H1 (cell line): ENCODE measurements at regions not wholly inside any gene's neighbourhood (a gene's known extent, or its start where the extent isn't known, plus 50 kb on each side); places are given as distances from the start of the nearest gene placed in this dataset.

Source experiments
- CTCF ChIA-PET: fragments of 300-600 bp; sonication (Branson Sonifier 250); formaldehyde crosslinking; loops from one replicate; lab custom pipeline; 2021; ENCODE audit not compliant: partially characterized antibody; lab: Charles Lee
- POLR2A ChIA-PET: fragments of 300-600 bp; sonication (Branson Sonifier 250); formaldehyde crosslinking; loops from one replicate; lab custom pipeline; 2021; ENCODE audit warnings: inconsistent platforms; ENCODE audit not compliant: partially characterized antibody; lab: Charles Lee
- DNase-seq, 2 experiments: peaks; one replicate each; pipeline versions ENCODE4 v3.0.0 to v3.0.0-alpha.2; 2010 to 2022; ENCODE audit warnings: low spot score in 2 of 2, low read depth in 1 of 2, mixed read lengths in 1 of 2
- FAIRE-seq: peaks from 2 replicates; lab custom pipeline; 2011; peaks lifted over from hg19 to GRCh38; lab: Jason Lieb, UNC
- H2AFZ ChIP-seq: 2 replicates; pipeline ENCODE4 v1.8.1; 2012; ENCODE audit warnings: low read length, inconsistent platforms
- H2AK5ac ChIP-seq: 2 replicates; pipeline ENCODE4 v1.6.1; 2013; ENCODE audit warnings: low read depth, low read length
- H2BK120ac ChIP-seq: replicated peaks from 2 replicates; pipeline ENCODE3; 2013; ENCODE audit warnings: low read depth, low read length, inconsistent platforms
- H2BK12ac ChIP-seq: 2 replicates; pipeline ENCODE4 v1.6.1; 2013; ENCODE audit warnings: low read depth, low read length
- H2BK15ac ChIP-seq: 2 replicates; pipeline ENCODE4 v1.6.1; 2013; ENCODE audit warnings: low read length
- H2BK20ac ChIP-seq: 2 replicates; pipeline ENCODE4 v1.6.1; 2013; ENCODE audit warnings: low read length
- H2BK5ac ChIP-seq: 2 replicates; pipeline ENCODE4 v1.6.1; 2013; ENCODE audit warnings: low read depth, low read length
- H3K14ac ChIP-seq: 2 replicates; pipeline ENCODE4 v1.6.1; 2013; ENCODE audit warnings: inconsistent platforms; ENCODE audit not compliant: insufficient read length
- H3K18ac ChIP-seq: 2 replicates; pipeline ENCODE4 v1.6.1; 2013; ENCODE audit warnings: low read length; ENCODE audit errors: extremely low read depth
- H3K23ac ChIP-seq: 2 replicates; pipeline ENCODE4 v1.6.1; 2013; ENCODE audit warnings: inconsistent platforms; ENCODE audit not compliant: insufficient read length
- H3K23me2 ChIP-seq: 2 replicates; pipeline ENCODE4 v1.6.1; 2013; ENCODE audit warnings: low read depth, low read length
- H3K27ac ChIP-seq: 2 replicates; pipeline ENCODE4 v1.6.1; 2011; ENCODE audit warnings: low read depth, low read length, inconsistent platforms
- H3K27me3 ChIP-seq, 4 experiments: replicated peaks in 1 of 4; 1 replicate in 1 of 4; 2 replicates in 3 of 4; pipeline versions ENCODE4 v1.6.1 to v1.8.1; 2011 to 2013; ENCODE audit warnings: low read length in 3 of 4, mild to moderate bottlenecking in 3 of 4, inconsistent platforms in 2 of 4, mixed read lengths in 2 of 4, moderate library complexity in 1 of 4; ENCODE audit not compliant: control insufficient read depth in 3 of 4, insufficient read depth in 3 of 4; ENCODE audit errors: extremely low read depth in 1 of 4
- H3K36me3 ChIP-seq, 4 experiments: 2 replicates each; pipeline versions ENCODE4 v1.6.1 to v1.8.1; 2011 to 2013; ENCODE audit warnings: mild to moderate bottlenecking in 4 of 4, low read length in 3 of 4, moderate library complexity in 2 of 4, control low read depth in 1 of 4, inconsistent platforms in 1 of 4; ENCODE audit not compliant: insufficient read depth in 4 of 4, control insufficient read depth in 2 of 4
- H3K4ac ChIP-seq: replicated peaks from 2 replicates; pipeline ENCODE3; 2013; ENCODE audit warnings: low read length, low read depth, mixed read lengths, inconsistent platforms; ENCODE audit not compliant: insufficient read length
- H3K4me1 ChIP-seq, 4 experiments: replicated peaks in 1 of 4; 1 replicate in 1 of 4; 2 replicates in 3 of 4; pipeline versions ENCODE4 v1.6.1 to v1.8.1; 2011 to 2013; ENCODE audit warnings: low read length in 3 of 4, inconsistent platforms in 2 of 4, mixed read lengths in 1 of 4; ENCODE audit not compliant: insufficient read depth in 4 of 4, control insufficient read depth in 3 of 4
- H3K4me2 ChIP-seq, 2 experiments: 2 replicates each; pipeline versions ENCODE4 v1.6.1 to v1.8.1; 2011 to 2013; ENCODE audit warnings: low read depth in 2 of 2, low read length in 2 of 2, control low read depth in 1 of 2, inconsistent platforms in 1 of 2, mild to moderate bottlenecking in 1 of 2; ENCODE audit not compliant: insufficient read depth in 1 of 2
- H3K4me3 ChIP-seq, 4 experiments: fragments of 200-600, 300-600 bp in 1 of 4; sonication (generic), shearing (Covaris generic), sonication (Bioruptor Twin) in 1 of 4; 2 replicates each; pipeline versions ENCODE4 v1.5.1 to v1.8.1; 2011 to 2016; ENCODE audit warnings: low read length in 4 of 4, low read depth in 3 of 4, control low read depth in 2 of 4, inconsistent platforms in 2 of 4, mild to moderate bottlenecking in 2 of 4, mixed read lengths in 1 of 4, moderate library complexity in 1 of 4; ENCODE audit not compliant: insufficient read depth in 2 of 4; ENCODE audit errors: extremely low read depth in 1 of 4
- H3K56ac ChIP-seq: replicated peaks from 2 replicates; pipeline ENCODE3; 2013; ENCODE audit warnings: low read depth, mild to moderate bottlenecking, mixed read lengths, low read length, inconsistent platforms; ENCODE audit not compliant: insufficient read length
- H3K79me1 ChIP-seq: 2 replicates; pipeline ENCODE4 v1.6.1; 2013; ENCODE audit warnings: low read depth, low read length, control low read depth
- H3K79me2 ChIP-seq, 2 experiments: 2 replicates each; pipeline versions ENCODE4 v1.6.1 to v1.8.1; 2012 to 2013; ENCODE audit warnings: low read length in 2 of 2, mild to moderate bottlenecking in 2 of 2, inconsistent platforms in 1 of 2; ENCODE audit not compliant: insufficient read depth in 2 of 2, control insufficient read depth in 1 of 2
- H3K9ac ChIP-seq, 4 experiments: replicated peaks in 1 of 4; 1 replicate in 1 of 4; 2 replicates in 3 of 4; pipeline versions ENCODE4 v1.6.1 to v1.8.1; 2011 to 2013; ENCODE audit warnings: low read depth in 3 of 4, low read length in 3 of 4, control low read depth in 2 of 4, mild to moderate bottlenecking in 2 of 4, moderate library complexity in 2 of 4, inconsistent platforms in 1 of 4; ENCODE audit errors: extremely low read depth in 1 of 4
- H3K9me3 ChIP-seq, 2 experiments: 2 replicates each; pipeline versions ENCODE4 v1.6.1 to v1.8.1; 2012 to 2013; ENCODE audit warnings: mild to moderate bottlenecking in 2 of 2, moderate library complexity in 2 of 2, control low read depth in 1 of 2, inconsistent platforms in 1 of 2, low read depth in 1 of 2, low read length in 1 of 2, mixed read lengths in 1 of 2; ENCODE audit not compliant: insufficient read depth in 2 of 2
- H4K20me1 ChIP-seq, 2 experiments: replicated peaks in 1 of 2; 2 replicates each; pipeline versions ENCODE3 to v1.8.1; 2011 to 2013; ENCODE audit warnings: inconsistent platforms in 2 of 2, low read length in 2 of 2, mild to moderate bottlenecking in 1 of 2; ENCODE audit not compliant: insufficient read depth in 2 of 2, control insufficient read depth in 1 of 2
- H4K5ac ChIP-seq: 2 replicates; pipeline ENCODE4 v1.6.1; 2013; ENCODE audit warnings: low read length, low read depth, mixed read lengths, inconsistent platforms; ENCODE audit not compliant: insufficient read length
- H4K8ac ChIP-seq: 2 replicates; pipeline ENCODE4 v1.8.0; 2013; ENCODE audit warnings: mild to moderate bottlenecking, moderate library complexity, low read length, inconsistent platforms; ENCODE audit not compliant: insufficient read depth; ENCODE audit errors: extremely low read depth
- H4K91ac ChIP-seq: replicated peaks from 2 replicates; pipeline ENCODE3; 2013; ENCODE audit warnings: low read length, mixed read lengths, inconsistent platforms; ENCODE audit not compliant: insufficient read length
- EZH2 ChIP-seq: fragments of 200-600 bp; sonication (generic); IDR thresholded peaks from 2 replicates; pipeline ENCODE4 v1.7.1; 2012; ENCODE audit warnings: low read depth, mild to moderate bottlenecking, moderate library complexity, low read length, inconsistent platforms; ENCODE audit not compliant: severe bottlenecking
- JUN ChIP-seq: IDR thresholded peaks from 2 replicates; pipeline ENCODE4 v1.6.1; 2011; ENCODE audit warnings: low read depth, mild to moderate bottlenecking, improper control_type of control experiment, low read length
- NANOG ChIP-seq: IDR thresholded peaks from 2 replicates; pipeline ENCODE4 v1.6.1; 2011; ENCODE audit warnings: low read length, low read depth, mild to moderate bottlenecking, inconsistent platforms; ENCODE audit not compliant: insufficient read depth, poor library complexity, severe bottlenecking
- SIX5 ChIP-seq: IDR thresholded peaks from 2 replicates; pipeline ENCODE4 v1.6.1; 2011; ENCODE audit warnings: mild to moderate bottlenecking, low read depth, low read length
- SUZ12 ChIP-seq: fragments of 200-600 bp; sonication (generic); IDR thresholded peaks from 2 replicates; pipeline ENCODE4 v1.6.1; 2012; ENCODE audit warnings: mild to moderate bottlenecking, inconsistent platforms, low read length, moderate library complexity, mixed read lengths
- TAF1 ChIP-seq: IDR thresholded peaks from 2 replicates; pipeline ENCODE4 v1.6.1; 2011; ENCODE audit warnings: mild to moderate bottlenecking, low read depth, low read length
- YY1 ChIP-seq: IDR thresholded peaks from 2 replicates; pipeline ENCODE4 v1.6.1; 2011; ENCODE audit warnings: low read depth, mild to moderate bottlenecking, low read length
- WGBS, 2 experiments: shearing (Covaris generic) in 1 of 2; methylation state at CpG; one replicate each; pipeline versions ENCODE4 v1.1.6 to v1.1.7; 2013 to 2015; ENCODE audit warnings: low lambda C conversion rate in 2 of 2, mixed read lengths in 2 of 2, inconsistent platforms in 1 of 2, low coverage in 1 of 2, missing lambda C conversion rate in 1 of 2; ENCODE audit not compliant: insufficient replicate concordance in 2 of 2, insufficient coverage in 1 of 2, insufficient read length in 1 of 2; ENCODE audit errors: extremely low coverage in 1 of 2, missing lambda C conversion rate in 1 of 2; 5-methylcytosine and 5-hydroxymethylcytosine counted together

DNA sequence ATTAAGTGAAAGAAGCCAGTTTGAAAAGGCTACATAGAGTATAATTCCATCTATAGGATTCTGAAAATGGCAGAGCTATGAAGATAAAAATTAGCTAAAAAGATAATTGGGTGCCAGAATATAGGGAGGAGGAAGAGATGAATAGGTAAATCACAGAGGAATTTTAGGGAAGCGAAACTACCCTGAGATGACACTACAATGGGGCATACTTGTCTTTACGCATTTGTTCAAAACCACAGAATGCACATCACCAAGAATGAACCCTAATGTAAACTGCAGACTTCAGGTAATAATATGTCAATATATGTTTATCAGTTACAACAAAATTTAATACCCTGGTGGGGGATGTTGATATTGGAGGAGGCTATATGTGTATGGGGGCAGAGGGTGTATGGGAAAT is 1342.9 kb downstream of the ADGRL3 start:
- H3K4me3 ChIP-seq, result no peak overlapping the region
- no peak overlapping the region for H3K9ac ChIP-seq
- no peak overlapping the region for H3K27ac ChIP-seq
- H3K14ac ChIP-seq, result no peak overlapping the region
- no peak overlapping the region for H3K4ac ChIP-seq
- H3K56ac ChIP-seq, result no peak overlapping the region
- H2BK120ac ChIP-seq, result no peak overlapping the region
- FAIRE-seq, result no peak
- no peak overlapping the region for H2BK15ac ChIP-seq
- H3K36me3 ChIP-seq, result no peaks in the 10 kb centered on the region
- no peak overlapping the region for H3K23ac ChIP-seq
- H2AK5ac ChIP-seq, result no peak overlapping the region
- H2BK5ac ChIP-seq, result no peak overlapping the region
- 94% methylated on average over 2 of the region's 2 CpGs; no CpG with 5 or more reads in 1 of the 2 experiments for WGBS, 2 experiments
- no peak overlapping the region for H4K91ac ChIP-seq
- H3K18ac ChIP-seq, result no peak overlapping the region
- H2BK20ac ChIP-seq, result no peak overlapping the region
- no peak overlapping the region for H3K4me2 ChIP-seq
- ChIA-PET POLR2A (no interaction called here), CTCF (no interaction called here)
- no peaks in the 10 kb centered on the region for H4K20me1 ChIP-seq
- H3K4me1 ChIP-seq, result no peaks in the 10 kb centered on the region; a peak in 1 of 7 replicates
- H3K79me2 ChIP-seq, result no peaks in the 10 kb centered on the region
- no peaks in the 10 kb centered on the region for H3K79me1 ChIP-seq
- no peak overlapping the region for H2AFZ ChIP-seq
- no peak overlapping the region for H2BK12ac ChIP-seq
- no peaks in the 10 kb centered on the region for H3K27me3 ChIP-seq
- no peak overlapping the region for H4K8ac ChIP-seq
- no peak for TF ChIP-seq SIX5
- no peak for TF ChIP-seq YY1
- no peak for TF ChIP-seq NANOG
- TF ChIP-seq EZH2, result no peak
- no peak for TF ChIP-seq SUZ12
- no peak for TF ChIP-seq TAF1
- no peak for TF ChIP-seq JUN
- H3K23me2 ChIP-seq, result no peaks in the 10 kb centered on the region
- no peak for DNase-seq
- no peak overlapping the region for H4K5ac ChIP-seq
- 0 out of 4 replicates have a peak, but pooled peaks cover 0 to 2% of the 10 kb centered on the region in 2 experiments for H3K9me3 ChIP-seq
